Fibroblast of villous mesenchyme (primary cell): ENCODE measurements at regions not wholly inside any gene's neighbourhood (a gene's known extent, or its start where the extent isn't known, plus 50 kb on each side); places are given as distances from the start of the nearest gene placed in this dataset.

Experiments used
- DNase-seq: peaks from one replicate; pipeline ENCODE4 v3.0.0-alpha.2; 2010; ENCODE audit warnings: low read depth
- H3K4me3 ChIP-seq: 2 replicates; pipeline ENCODE4 v1.5.1; 2011; ENCODE audit warnings: low read depth, mild to moderate bottlenecking, low read length
- TF ChIP-seq, protein P1 (sequence below): IDR thresholded peaks from 2 replicates; pipeline ENCODE4 v1.5.1; 2012; ENCODE audit warnings: low read depth, mild to moderate bottlenecking, low read length; ENCODE audit not compliant: insufficient read depth

DNA sequence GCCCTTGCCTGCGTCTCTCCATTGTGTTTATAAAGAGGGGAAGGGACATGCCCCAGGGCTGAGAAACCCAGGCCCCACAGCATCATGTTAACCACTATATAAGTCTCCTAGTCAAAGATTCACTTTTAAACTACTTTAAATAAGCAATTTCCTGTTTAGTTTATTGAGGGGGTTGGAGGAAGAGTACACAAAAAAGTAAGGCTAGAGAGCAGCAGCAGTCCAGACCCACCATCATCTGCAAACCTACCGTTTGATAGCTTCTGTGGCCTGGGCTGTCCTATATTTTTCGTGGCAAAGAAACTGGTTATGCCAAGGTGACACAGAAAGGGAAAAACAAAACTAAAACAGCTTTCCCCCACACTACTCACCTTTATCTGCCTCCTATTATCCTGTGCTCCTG lies 646.1 kb downstream of the IRS1 start:
- no peak overlapping the region for H3K4me3 ChIP-seq
- DNase-seq = no peak
- TF ChIP-seq, protein P1, sequence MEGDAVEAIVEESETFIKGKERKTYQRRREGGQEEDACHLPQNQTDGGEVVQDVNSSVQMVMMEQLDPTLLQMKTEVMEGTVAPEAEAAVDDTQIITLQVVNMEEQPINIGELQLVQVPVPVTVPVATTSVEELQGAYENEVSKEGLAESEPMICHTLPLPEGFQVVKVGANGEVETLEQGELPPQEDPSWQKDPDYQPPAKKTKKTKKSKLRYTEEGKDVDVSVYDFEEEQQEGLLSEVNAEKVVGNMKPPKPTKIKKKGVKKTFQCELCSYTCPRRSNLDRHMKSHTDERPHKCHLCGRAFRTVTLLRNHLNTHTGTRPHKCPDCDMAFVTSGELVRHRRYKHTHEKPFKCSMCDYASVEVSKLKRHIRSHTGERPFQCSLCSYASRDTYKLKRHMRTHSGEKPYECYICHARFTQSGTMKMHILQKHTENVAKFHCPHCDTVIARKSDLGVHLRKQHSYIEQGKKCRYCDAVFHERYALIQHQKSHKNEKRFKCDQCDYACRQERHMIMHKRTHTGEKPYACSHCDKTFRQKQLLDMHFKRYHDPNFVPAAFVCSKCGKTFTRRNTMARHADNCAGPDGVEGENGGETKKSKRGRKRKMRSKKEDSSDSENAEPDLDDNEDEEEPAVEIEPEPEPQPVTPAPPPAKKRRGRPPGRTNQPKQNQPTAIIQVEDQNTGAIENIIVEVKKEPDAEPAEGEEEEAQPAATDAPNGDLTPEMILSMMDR = no peak

DNA sequence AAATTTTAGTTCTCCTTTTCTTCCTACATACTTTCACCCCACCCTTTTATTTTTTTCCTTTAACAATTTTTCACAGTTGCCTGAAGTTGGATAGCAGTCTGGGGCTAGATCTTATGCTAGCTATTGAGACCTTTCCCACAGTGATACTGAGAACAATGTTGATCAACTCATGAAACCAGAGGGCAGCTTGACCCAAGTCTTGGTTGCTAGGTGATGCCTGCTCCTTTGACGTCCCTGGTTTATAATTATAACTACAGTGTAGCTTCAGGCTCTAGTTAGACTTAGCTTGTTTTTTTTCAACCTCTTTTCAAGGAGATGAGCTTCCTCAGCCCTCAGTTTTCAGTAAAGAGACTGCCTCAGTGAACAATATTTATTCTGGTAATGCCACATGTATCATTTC lies 648.5 kb downstream of the IRS1 start:
- peak; percentile 16 for DNase-seq
- TF ChIP-seq, protein P1 = no peak
- no peak overlapping the region for H3K4me3 ChIP-seq

DNA sequence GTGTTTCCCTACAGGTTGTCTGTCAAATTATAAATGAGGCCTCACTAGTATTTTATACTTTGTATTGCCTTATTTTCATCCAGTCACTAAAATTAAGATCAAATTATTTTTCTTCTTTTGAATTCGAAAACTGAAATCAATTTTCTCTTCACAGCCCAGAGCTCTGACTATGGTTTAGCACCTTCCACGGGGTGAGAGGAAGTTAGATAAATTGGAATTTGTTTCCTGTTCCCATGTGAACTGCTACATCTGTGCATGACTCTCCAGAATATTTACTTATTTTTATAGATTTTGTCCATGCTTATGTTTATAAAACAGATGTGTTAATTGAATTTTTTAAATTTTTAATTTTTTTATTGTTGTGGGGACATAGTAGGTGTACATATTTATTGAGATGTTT lies 656.5 kb downstream of the IRS1 start:
- no peak for DNase-seq
- TF ChIP-seq, protein P1 = no peak
- H3K4me3 ChIP-seq = no peak overlapping the region

DNA sequence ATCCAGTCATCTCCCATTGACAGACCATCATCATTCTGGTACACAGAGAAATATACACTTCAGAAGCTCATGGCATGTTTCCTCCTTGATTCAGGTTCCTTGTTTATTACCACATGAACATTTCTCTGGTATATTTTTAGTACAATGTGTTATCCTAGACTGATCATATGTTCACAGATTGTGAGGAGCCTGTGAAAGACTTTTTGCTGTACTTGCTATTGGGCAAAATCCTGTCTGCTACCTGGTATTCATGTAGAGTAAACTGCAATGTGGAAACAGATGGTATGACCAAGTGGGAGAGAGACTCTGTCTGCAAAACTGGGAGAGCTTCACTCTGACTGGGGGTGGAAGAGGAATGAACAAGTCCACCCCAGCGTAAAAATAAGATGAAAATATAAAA lies 657.2 kb downstream of the IRS1 start:
- DNase-seq = no peak
- no peak overlapping the region for H3K4me3 ChIP-seq
- TF ChIP-seq, protein P1 = no peak

DNA sequence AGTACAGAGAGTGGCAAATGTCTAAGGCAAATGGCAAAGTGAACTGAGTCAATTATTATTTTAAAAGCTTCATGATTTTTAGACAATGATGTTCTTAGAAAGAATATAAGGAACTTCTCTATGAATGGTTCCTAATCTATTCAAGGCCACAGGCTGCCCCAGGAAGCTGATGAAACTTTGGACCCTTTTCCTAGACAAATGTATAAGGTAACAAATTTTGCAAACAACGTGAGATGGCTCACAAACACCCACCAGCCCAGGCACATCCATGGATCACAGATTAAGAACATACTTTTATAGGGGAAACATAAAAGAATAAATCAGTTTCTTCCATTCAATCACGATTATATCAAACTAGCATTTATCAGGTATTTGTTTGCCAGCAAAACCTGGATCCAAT lies 659.0 kb downstream of the IRS1 start:
- DNase-seq = no peak
- TF ChIP-seq, protein P1 = no peak
- H3K4me3 ChIP-seq = no peak overlapping the region

DNA sequence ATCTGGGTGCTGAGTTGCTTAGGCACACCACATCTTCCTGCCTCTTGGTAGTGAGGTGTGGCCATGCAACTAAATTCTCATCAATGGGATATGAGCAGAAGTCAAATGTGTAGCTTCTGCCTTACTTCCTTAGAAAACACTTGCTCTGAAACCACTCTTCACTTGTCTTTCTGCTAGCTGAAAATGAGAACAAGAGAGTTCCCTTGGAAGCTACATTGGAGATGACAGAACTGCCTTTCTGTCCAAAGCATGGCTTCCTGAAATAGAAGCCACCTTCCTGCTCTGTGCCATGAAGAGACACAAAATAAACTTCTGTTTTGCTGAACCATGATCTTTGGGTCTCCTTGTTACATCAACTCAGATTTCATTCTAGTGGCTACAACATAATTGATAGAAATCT lies 659.9 kb downstream of the IRS1 start:
- TF ChIP-seq, protein P1 = no peak
- DNase-seq = no peak
- H3K4me3 ChIP-seq = no peak overlapping the region

DNA sequence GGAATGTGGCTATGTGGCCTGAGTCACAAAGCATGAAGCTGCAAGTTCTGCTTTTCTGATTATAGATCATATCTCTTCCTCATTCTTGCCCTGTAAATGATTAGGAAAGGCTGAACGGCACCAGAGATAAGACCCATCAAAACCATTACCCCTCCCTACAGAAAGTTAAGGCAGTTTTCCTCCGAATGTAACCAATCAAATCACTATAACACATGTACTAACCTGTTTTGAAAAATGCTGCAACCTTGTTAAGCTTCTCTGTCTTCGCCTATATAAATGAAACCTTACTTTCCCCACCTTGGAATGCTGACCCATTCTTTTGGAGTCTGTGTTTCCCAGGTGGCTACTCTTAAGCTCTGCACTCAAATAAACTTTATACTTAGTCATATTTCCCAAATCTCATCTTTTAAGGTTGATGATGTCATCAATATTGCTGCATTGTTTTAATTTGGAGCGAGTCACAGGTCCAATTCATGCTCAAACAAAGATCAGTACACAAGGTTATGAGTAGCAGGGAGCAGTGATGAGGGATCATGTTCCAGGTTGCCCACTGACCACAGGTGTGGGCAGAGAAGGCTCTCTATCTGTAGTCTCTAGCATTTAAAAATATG lies 662.3 kb downstream of the IRS1 start:
- no peak overlapping the region for H3K4me3 ChIP-seq
- no peak for DNase-seq
- TF ChIP-seq, protein P1 = no peak
